ENCODE measurements at regions not wholly inside any gene's neighbourhood (a gene's known extent, or its start where the extent isn't known, plus 50 kb on each side); places are given as distances from the start of the nearest gene placed in this dataset.

- Histone ChIP-seq H3K27me3 (ENCODE audit: control insufficient read depth, insufficient read depth, low read length, poor library complexity, severe bottlenecking) (no peaks in the 10 kb centered on the region), H3K4me1 (ENCODE audit: control insufficient read depth, insufficient read depth, low read length) (peaks cover 3% of the 10 kb centered on the region), H3K27ac (ENCODE audit: insufficient read depth, low read depth, low read length, poor library complexity, severe bottlenecking) (no peak overlapping the region), H3K4me3 (ENCODE audit: insufficient read depth, low read depth, low read length) (no peak overlapping the region), H3K36me3 (ENCODE audit: control insufficient read depth, insufficient read depth, low read length) (no peaks in the 10 kb centered on the region), H3K9me3 (ENCODE audit: control insufficient read depth, low read length) (no peaks in the 10 kb centered on the region)
- WGBS, 2 experiments, result 82 to 92% methylated on average over 3 to 5 of the region's 6 CpGs
Measured at GRCh38 chr2:163253621-163254285, 415.2 kb upstream of the KCNH7 start.

GRCh38 chr2:163252199-163252598 is 413.6 kb upstream of the KCNH7 start:
- 94 to 97% methylated on average over 3 of the region's 3 CpGs for WGBS, 2 experiments
- H3K4me3 ChIP-seq (ENCODE audit: insufficient read depth, low read depth, low read length), result no peak overlapping the region
- H3K27me3 ChIP-seq (ENCODE audit: control insufficient read depth, insufficient read depth, low read length, poor library complexity, severe bottlenecking), result no peaks in the 10 kb centered on the region
- no peak overlapping the region for H3K27ac ChIP-seq (ENCODE audit: insufficient read depth, low read depth, low read length, poor library complexity, severe bottlenecking)
- H3K4me1 ChIP-seq (ENCODE audit: control insufficient read depth, insufficient read depth, low read length), result peaks cover 11% of the 10 kb centered on the region
- H3K9me3 ChIP-seq (ENCODE audit: control insufficient read depth, low read length), result no peaks in the 10 kb centered on the region
- no peaks in the 10 kb centered on the region for H3K36me3 ChIP-seq (ENCODE audit: control insufficient read depth, insufficient read depth, low read length)

- H3K4me3 ChIP-seq (ENCODE audit: insufficient read depth, low read depth, low read length), result no peak overlapping the region
- H3K27ac ChIP-seq (ENCODE audit: insufficient read depth, low read depth, low read length, poor library complexity, severe bottlenecking), result peak overlapping the region; percentile 38
- peaks cover 11% of the 10 kb centered on the region for H3K4me1 ChIP-seq (ENCODE audit: control insufficient read depth, insufficient read depth, low read length)
Measured at GRCh38 chr2:163248376-163249253, 410.0 kb upstream of the KCNH7 start.

GRCh38 chr2:163247847-163248220 is 409.3 kb upstream of the KCNH7 start:
- no peaks in the 10 kb centered on the region for H3K36me3 ChIP-seq (ENCODE audit: control insufficient read depth, insufficient read depth, low read length)
- peak overlapping the region; percentile 38 for H3K27ac ChIP-seq (ENCODE audit: insufficient read depth, low read depth, low read length, poor library complexity, severe bottlenecking)
- peaks cover 11% of the 10 kb centered on the region for H3K4me1 ChIP-seq (ENCODE audit: control insufficient read depth, insufficient read depth, low read length)
- 92 to 93% methylated on average over 2 of the region's 2 CpGs for WGBS, 2 experiments
- no peak overlapping the region for H3K4me3 ChIP-seq (ENCODE audit: insufficient read depth, low read depth, low read length)
- H3K9me3 ChIP-seq (ENCODE audit: control insufficient read depth, low read length), result no peaks in the 10 kb centered on the region
- H3K27me3 ChIP-seq (ENCODE audit: control insufficient read depth, insufficient read depth, low read length, poor library complexity, severe bottlenecking), result no peaks in the 10 kb centered on the region

More at GRCh38 chr2:163248376-163249253, 410.0 kb upstream of the KCNH7 start:
- WGBS, 2 experiments, result 71 to 77% methylated on average over 4 to 5 of the region's 5 CpGs
- H3K36me3 ChIP-seq (ENCODE audit: control insufficient read depth, insufficient read depth, low read length), result no peaks in the 10 kb centered on the region
- H3K27me3 ChIP-seq (ENCODE audit: control insufficient read depth, insufficient read depth, low read length, poor library complexity, severe bottlenecking), result no peaks in the 10 kb centered on the region
- no peaks in the 10 kb centered on the region for H3K9me3 ChIP-seq (ENCODE audit: control insufficient read depth, low read length)

GRCh38 chr2:163247156-163247846 is 408.7 kb upstream of the KCNH7 start:
- no peaks in the 10 kb centered on the region for H3K9me3 ChIP-seq (ENCODE audit: control insufficient read depth, low read length)
- H3K4me3 ChIP-seq (ENCODE audit: insufficient read depth, low read depth, low read length), result no peak overlapping the region
- H3K27ac ChIP-seq (ENCODE audit: insufficient read depth, low read depth, low read length, poor library complexity, severe bottlenecking), result no peak overlapping the region
- no peaks in the 10 kb centered on the region for H3K27me3 ChIP-seq (ENCODE audit: control insufficient read depth, insufficient read depth, low read length, poor library complexity, severe bottlenecking)
- H3K36me3 ChIP-seq (ENCODE audit: control insufficient read depth, insufficient read depth, low read length), result no peaks in the 10 kb centered on the region
- WGBS, 2 experiments, result 72 to 75% methylated on average over 5 to 6 of the region's 6 CpGs
- peaks cover 11% of the 10 kb centered on the region for H3K4me1 ChIP-seq (ENCODE audit: control insufficient read depth, insufficient read depth, low read length)

- Histone ChIP-seq H3K9me3 (ENCODE audit: control insufficient read depth, low read length) (no peaks in the 10 kb centered on the region), H3K4me1 (ENCODE audit: control insufficient read depth, insufficient read depth, low read length) (peaks cover 11% of the 10 kb centered on the region), H3K4me3 (ENCODE audit: insufficient read depth, low read depth, low read length) (no peak overlapping the region), H3K27ac (ENCODE audit: insufficient read depth, low read depth, low read length, poor library complexity, severe bottlenecking) (no peak overlapping the region), H3K36me3 (ENCODE audit: control insufficient read depth, insufficient read depth, low read length) (no peaks in the 10 kb centered on the region), H3K27me3 (ENCODE audit: control insufficient read depth, insufficient read depth, low read length, poor library complexity, severe bottlenecking) (no peaks in the 10 kb centered on the region)
- WGBS, 2 experiments, result 93 to 94% methylated on average over 9 of the region's 9 CpGs
Measured at GRCh38 chr2:163246135-163246534, 407.6 kb upstream of the KCNH7 start.

- no peak overlapping the region for H3K27ac ChIP-seq (ENCODE audit: insufficient read depth, low read depth, low read length, poor library complexity, severe bottlenecking)
- H3K4me1 ChIP-seq (ENCODE audit: control insufficient read depth, insufficient read depth, low read length), result no peaks in the 10 kb centered on the region
- no peaks in the 10 kb centered on the region for H3K36me3 ChIP-seq (ENCODE audit: control insufficient read depth, insufficient read depth, low read length)
- no peaks in the 10 kb centered on the region for H3K9me3 ChIP-seq (ENCODE audit: control insufficient read depth, low read length)
- no peak overlapping the region for H3K4me3 ChIP-seq (ENCODE audit: insufficient read depth, low read depth, low read length)
- H3K27me3 ChIP-seq (ENCODE audit: control insufficient read depth, insufficient read depth, low read length, poor library complexity, severe bottlenecking), result no peaks in the 10 kb centered on the region
Measured at GRCh38 chr2:163236553-163236952, 398.0 kb upstream of the KCNH7 start.

GRCh38 chr2:163231666-163232065 is 393.1 kb upstream of the KCNH7 start:
- Histone ChIP-seq H3K4me3 (ENCODE audit: insufficient read depth, low read depth, low read length) (no peak overlapping the region), H3K27me3 (ENCODE audit: control insufficient read depth, insufficient read depth, low read length, poor library complexity, severe bottlenecking) (no peaks in the 10 kb centered on the region), H3K27ac (ENCODE audit: insufficient read depth, low read depth, low read length, poor library complexity, severe bottlenecking) (no peak overlapping the region), H3K36me3 (ENCODE audit: control insufficient read depth, insufficient read depth, low read length) (no peaks in the 10 kb centered on the region), H3K9me3 (ENCODE audit: control insufficient read depth, low read length) (no peaks in the 10 kb centered on the region), H3K4me1 (ENCODE audit: control insufficient read depth, insufficient read depth, low read length) (no peaks in the 10 kb centered on the region)
- 94 to 96% methylated on average over 1 of the region's 1 CpG for WGBS, 2 experiments

GRCh38 chr2:163213661-163214081 is 375.1 kb upstream of the KCNH7 start:
- Histone ChIP-seq H3K27me3 (ENCODE audit: control insufficient read depth, insufficient read depth, low read length, poor library complexity, severe bottlenecking) (no peaks in the 10 kb centered on the region), H3K4me1 (ENCODE audit: control insufficient read depth, insufficient read depth, low read length) (no peaks in the 10 kb centered on the region), H3K36me3 (ENCODE audit: control insufficient read depth, insufficient read depth, low read length) (no peaks in the 10 kb centered on the region), H3K9me3 (ENCODE audit: control insufficient read depth, low read length) (no peaks in the 10 kb centered on the region), H3K4me3 (ENCODE audit: insufficient read depth, low read depth, low read length) (no peak overlapping the region), H3K27ac (ENCODE audit: insufficient read depth, low read depth, low read length, poor library complexity, severe bottlenecking) (no peak overlapping the region)
- 96 to 99% methylated on average over 3 of the region's 3 CpGs for WGBS, 2 experiments

- 94 to 97% methylated on average over 1 of the region's 1 CpG for whole genome bisulfite sequencing, 2 experiments
- Histone ChIP-seq H3K9me3 (ENCODE audit: control insufficient read depth, low read length) (no peaks in the 10 kb centered on the region), H3K27ac (ENCODE audit: insufficient read depth, low read depth, low read length, poor library complexity, severe bottlenecking) (no peak overlapping the region), H3K36me3 (ENCODE audit: control insufficient read depth, insufficient read depth, low read length) (no peaks in the 10 kb centered on the region), H3K4me1 (ENCODE audit: control insufficient read depth, insufficient read depth, low read length) (no peaks in the 10 kb centered on the region), H3K4me3 (ENCODE audit: insufficient read depth, low read depth, low read length) (no peak overlapping the region), H3K27me3 (ENCODE audit: control insufficient read depth, insufficient read depth, low read length, poor library complexity, severe bottlenecking) (no peaks in the 10 kb centered on the region)
Measured at GRCh38 chr2:163210430-163210918, 371.9 kb upstream of the KCNH7 start.
